ENCODE measurements at regions not wholly inside any gene's neighbourhood (a gene's known extent, or its start where the extent isn't known, plus 50 kb on each side); places are given as distances from the start of the nearest gene placed in this dataset.

GRCh38 chr4:42824278-42824977 lies 68.1 kb upstream of the GRXCR1 start:
- DNase-seq (ENCODE audit: low read depth, low spot score), result no peak
- H3K4me1 ChIP-seq (ENCODE audit: insufficient read depth, insufficient read length), result no peaks in the 10 kb centered on the region
- H3K9ac ChIP-seq (ENCODE audit: insufficient read length, low read depth), result no peak overlapping the region
- no peaks in the 10 kb centered on the region for H3K9me3 ChIP-seq (ENCODE audit: insufficient read depth, low read length)
- no peaks in the 10 kb centered on the region for H3K36me3 ChIP-seq (ENCODE audit: insufficient read depth, insufficient read length, low read length)
- no peaks in the 10 kb centered on the region for H3K27me3 ChIP-seq (ENCODE audit: insufficient read depth, insufficient read length)
- TF ChIP-seq SUZ12 (IDR thresholded peaks at IDR 0.05; ENCODE audit: extremely low read depth, insufficient read depth, insufficient read length) (no peak), ZNF274 (IDR thresholded peaks at IDR 0.05; ENCODE audit: low read depth, low read length) (no peak), YY1 (IDR thresholded peaks at IDR 0.05; ENCODE audit: insufficient read depth, insufficient read length) (no peak)
- no peak overlapping the region for H3K4me3 ChIP-seq (ENCODE audit: insufficient read length, low read depth)

GRCh38 chr4:42821230-42821629 lies 71.3 kb upstream of the GRXCR1 start:
- Histone ChIP-seq H3K9me3 (ENCODE audit: insufficient read depth, low read length) (no peaks in the 10 kb centered on the region), H3K4me3 (ENCODE audit: insufficient read length, low read depth) (no peak overlapping the region), H3K36me3 (ENCODE audit: insufficient read depth, insufficient read length, low read length) (no peaks in the 10 kb centered on the region), H3K27me3 (ENCODE audit: insufficient read depth, insufficient read length) (no peaks in the 10 kb centered on the region), H3K9ac (ENCODE audit: insufficient read length, low read depth) (no peak overlapping the region), H3K4me1 (ENCODE audit: insufficient read depth, insufficient read length) (no peaks in the 10 kb centered on the region)
- TF ChIP-seq SUZ12 (IDR thresholded peaks at IDR 0.05; ENCODE audit: extremely low read depth, insufficient read depth, insufficient read length), result no peak
- TF ChIP-seq ZNF274 (IDR thresholded peaks at IDR 0.05; ENCODE audit: low read depth, low read length), result no peak
- no peak for TF ChIP-seq YY1 (IDR thresholded peaks at IDR 0.05; ENCODE audit: insufficient read depth, insufficient read length)
- no peak for DNase-seq (ENCODE audit: low read depth, low spot score)

GRCh38 chr4:42819863-42820514 lies 72.5 kb upstream of the GRXCR1 start:
- no peak for DNase-seq (ENCODE audit: low read depth, low spot score)
- Histone ChIP-seq H3K27me3 (ENCODE audit: insufficient read depth, insufficient read length) (no peaks in the 10 kb centered on the region), H3K4me1 (ENCODE audit: insufficient read depth, insufficient read length) (no peaks in the 10 kb centered on the region), H3K36me3 (ENCODE audit: insufficient read depth, insufficient read length, low read length) (no peaks in the 10 kb centered on the region), H3K9ac (ENCODE audit: insufficient read length, low read depth) (no peak overlapping the region), H3K9me3 (ENCODE audit: insufficient read depth, low read length) (no peaks in the 10 kb centered on the region), H3K4me3 (ENCODE audit: insufficient read length, low read depth) (no peak overlapping the region)
- TF ChIP-seq SUZ12 (IDR thresholded peaks at IDR 0.05; ENCODE audit: extremely low read depth, insufficient read depth, insufficient read length) (no peak), YY1 (IDR thresholded peaks at IDR 0.05; ENCODE audit: insufficient read depth, insufficient read length) (no peak), ZNF274 (IDR thresholded peaks at IDR 0.05; ENCODE audit: low read depth, low read length) (no peak)

- Histone ChIP-seq H3K27me3 (ENCODE audit: insufficient read depth, insufficient read length) (no peaks in the 10 kb centered on the region), H3K36me3 (ENCODE audit: insufficient read depth, insufficient read length, low read length) (no peaks in the 10 kb centered on the region), H3K4me1 (ENCODE audit: insufficient read depth, insufficient read length) (no peaks in the 10 kb centered on the region), H3K9ac (ENCODE audit: insufficient read length, low read depth) (no peak overlapping the region), H3K9me3 (ENCODE audit: insufficient read depth, low read length) (no peaks in the 10 kb centered on the region), H3K4me3 (ENCODE audit: insufficient read length, low read depth) (no peak overlapping the region)
- no peak for DNase-seq (ENCODE audit: low read depth, low spot score)
- TF ChIP-seq YY1 (IDR thresholded peaks at IDR 0.05; ENCODE audit: insufficient read depth, insufficient read length) (no peak), SUZ12 (IDR thresholded peaks at IDR 0.05; ENCODE audit: extremely low read depth, insufficient read depth, insufficient read length) (no peak), ZNF274 (IDR thresholded peaks at IDR 0.05; ENCODE audit: low read depth, low read length) (no peak)
Observed at GRCh38 chr4:42817913-42818312, 74.6 kb upstream of the GRXCR1 start.

GRCh38 chr4:42816880-42817400 lies 75.6 kb upstream of the GRXCR1 start:
- H3K36me3 ChIP-seq (ENCODE audit: insufficient read depth, insufficient read length, low read length), result no peaks in the 10 kb centered on the region
- no peaks in the 10 kb centered on the region for H3K9me3 ChIP-seq (ENCODE audit: insufficient read depth, low read length)
- no peak overlapping the region for H3K9ac ChIP-seq (ENCODE audit: insufficient read length, low read depth)
- TF ChIP-seq YY1 (IDR thresholded peaks at IDR 0.05; ENCODE audit: insufficient read depth, insufficient read length), result no peak
- TF ChIP-seq ZNF274 (IDR thresholded peaks at IDR 0.05; ENCODE audit: low read depth, low read length), result no peak
- no peak for TF ChIP-seq SUZ12 (IDR thresholded peaks at IDR 0.05; ENCODE audit: extremely low read depth, insufficient read depth, insufficient read length)
- H3K4me3 ChIP-seq (ENCODE audit: insufficient read length, low read depth), result no peak overlapping the region
- H3K27me3 ChIP-seq (ENCODE audit: insufficient read depth, insufficient read length), result no peaks in the 10 kb centered on the region
- no peak for DNase-seq (ENCODE audit: low read depth, low spot score)
- H3K4me1 ChIP-seq (ENCODE audit: insufficient read depth, insufficient read length), result no peaks in the 10 kb centered on the region

- Histone ChIP-seq H3K27me3 (ENCODE audit: insufficient read depth, insufficient read length) (no peaks in the 10 kb centered on the region), H3K4me1 (ENCODE audit: insufficient read depth, insufficient read length) (no peaks in the 10 kb centered on the region), H3K9me3 (ENCODE audit: insufficient read depth, low read length) (no peaks in the 10 kb centered on the region), H3K9ac (ENCODE audit: insufficient read length, low read depth) (no peak overlapping the region), H3K4me3 (ENCODE audit: insufficient read length, low read depth) (no peak overlapping the region), H3K36me3 (ENCODE audit: insufficient read depth, insufficient read length, low read length) (no peaks in the 10 kb centered on the region)
- TF ChIP-seq YY1 (IDR thresholded peaks at IDR 0.05; ENCODE audit: insufficient read depth, insufficient read length), result no peak
- TF ChIP-seq ZNF274 (IDR thresholded peaks at IDR 0.05; ENCODE audit: low read depth, low read length), result no peak
- no peak for TF ChIP-seq SUZ12 (IDR thresholded peaks at IDR 0.05; ENCODE audit: extremely low read depth, insufficient read depth, insufficient read length)
- no peak for DNase-seq (ENCODE audit: low read depth, low spot score)
Observed at GRCh38 chr4:42816189-42816879, 76.2 kb upstream of the GRXCR1 start.

Data from NT2/D1 (cell line).